Ishikawa (cell line): ENCODE measurements at regions not wholly inside any gene's neighbourhood (a gene's known extent, or its start where the extent isn't known, plus 50 kb on each side); places are given as distances from the start of the nearest gene placed in this dataset.

Source experiments
- CEBPB ChIP-seq: IDR thresholded peaks from 2 replicates; pipeline ENCODE4 v1.6.1; 2012
- CREB1 ChIP-seq: IDR thresholded peaks from 2 replicates; pipeline ENCODE4 v1.6.1; 2012; ENCODE audit warnings: low read depth
- EGR1 ChIP-seq: IDR thresholded peaks from 2 replicates; pipeline ENCODE4 v1.6.1; 2012
- EP300 ChIP-seq: IDR thresholded peaks from 2 replicates; pipeline ENCODE4 v1.6.1; 2012; ENCODE audit warnings: borderline replicate concordance
- FOXM1 ChIP-seq: IDR thresholded peaks from 2 replicates; pipeline ENCODE4 v1.6.1; 2012; ENCODE audit warnings: low read depth, borderline replicate concordance
- NFIC ChIP-seq: IDR thresholded peaks from 2 replicates; pipeline ENCODE4 v1.6.1; 2012
- RAD21 ChIP-seq: IDR thresholded peaks from 2 replicates; pipeline ENCODE4 v1.6.1; 2012; ENCODE audit warnings: low read depth
- TAF1 ChIP-seq: IDR thresholded peaks from 2 replicates; pipeline ENCODE4 v1.6.1; 2012; ENCODE audit warnings: low read depth, mild to moderate bottlenecking
- TCF12 ChIP-seq: IDR thresholded peaks from 2 replicates; pipeline ENCODE4 v1.6.1; 2012; ENCODE audit warnings: low read depth
- TEAD4 ChIP-seq: IDR thresholded peaks from 2 replicates; pipeline ENCODE4 v1.6.1; 2012
- YY1 ChIP-seq: IDR thresholded peaks from 2 replicates; pipeline ENCODE4 v1.6.1; 2012; ENCODE audit warnings: low read depth
- ZBTB7A ChIP-seq: IDR thresholded peaks from 2 replicates; pipeline ENCODE4 v1.6.1; 2012; ENCODE audit warnings: low read depth
- TF ChIP-seq, protein P1 (sequence below): IDR thresholded peaks from 2 replicates; pipeline ENCODE4 v1.6.1; 2012
- TF ChIP-seq, protein P2 (sequence below): IDR thresholded peaks from 2 replicates; pipeline ENCODE4 v1.6.1; 2012
- TF ChIP-seq, protein P3 (sequence below): IDR thresholded peaks from 2 replicates; pipeline ENCODE4 v1.6.1; 2012; ENCODE audit warnings: low read depth, mild to moderate bottlenecking

DNA sequence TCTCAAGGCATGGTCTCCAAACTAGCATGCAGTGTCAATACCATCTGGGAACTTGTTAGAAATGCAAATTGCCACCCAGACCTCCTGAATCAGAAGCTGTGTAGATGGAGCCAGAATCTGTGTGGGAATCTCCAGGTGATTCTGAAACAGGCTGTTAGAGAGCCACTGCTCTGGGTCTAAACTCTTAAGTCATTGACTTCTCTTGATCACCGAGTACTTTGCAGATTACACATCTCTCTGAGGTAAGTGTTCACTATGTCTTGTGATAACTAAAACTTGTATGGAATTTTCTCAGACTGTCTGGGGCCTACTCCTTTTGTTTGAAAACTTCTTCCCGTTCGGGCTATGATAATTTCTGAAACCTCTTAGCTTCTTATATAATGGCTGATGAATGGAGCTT is 315.6 kb downstream of the EDEM1 start:
- no peak for TF ChIP-seq CREB1
- TF ChIP-seq TAF1: no peak
- no peak for TF ChIP-seq YY1
- TF ChIP-seq TCF12: no peak
- no peak for TF ChIP-seq RAD21
- no peak for TF ChIP-seq TEAD4
- no peak for TF ChIP-seq CEBPB
- TF ChIP-seq, protein P1, sequence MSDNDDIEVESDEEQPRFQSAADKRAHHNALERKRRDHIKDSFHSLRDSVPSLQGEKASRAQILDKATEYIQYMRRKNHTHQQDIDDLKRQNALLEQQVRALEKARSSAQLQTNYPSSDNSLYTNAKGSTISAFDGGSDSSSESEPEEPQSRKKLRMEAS: no peak
- TF ChIP-seq, protein P2, sequence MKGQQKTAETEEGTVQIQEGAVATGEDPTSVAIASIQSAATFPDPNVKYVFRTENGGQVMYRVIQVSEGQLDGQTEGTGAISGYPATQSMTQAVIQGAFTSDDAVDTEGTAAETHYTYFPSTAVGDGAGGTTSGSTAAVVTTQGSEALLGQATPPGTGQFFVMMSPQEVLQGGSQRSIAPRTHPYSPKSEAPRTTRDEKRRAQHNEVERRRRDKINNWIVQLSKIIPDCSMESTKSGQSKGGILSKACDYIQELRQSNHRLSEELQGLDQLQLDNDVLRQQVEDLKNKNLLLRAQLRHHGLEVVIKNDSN: no peak
- TF ChIP-seq NFIC: no peak
- TF ChIP-seq EGR1: no peak
- no peak for TF ChIP-seq EP300
- TF ChIP-seq ZBTB7A: no peak
- TF ChIP-seq, protein P3, sequence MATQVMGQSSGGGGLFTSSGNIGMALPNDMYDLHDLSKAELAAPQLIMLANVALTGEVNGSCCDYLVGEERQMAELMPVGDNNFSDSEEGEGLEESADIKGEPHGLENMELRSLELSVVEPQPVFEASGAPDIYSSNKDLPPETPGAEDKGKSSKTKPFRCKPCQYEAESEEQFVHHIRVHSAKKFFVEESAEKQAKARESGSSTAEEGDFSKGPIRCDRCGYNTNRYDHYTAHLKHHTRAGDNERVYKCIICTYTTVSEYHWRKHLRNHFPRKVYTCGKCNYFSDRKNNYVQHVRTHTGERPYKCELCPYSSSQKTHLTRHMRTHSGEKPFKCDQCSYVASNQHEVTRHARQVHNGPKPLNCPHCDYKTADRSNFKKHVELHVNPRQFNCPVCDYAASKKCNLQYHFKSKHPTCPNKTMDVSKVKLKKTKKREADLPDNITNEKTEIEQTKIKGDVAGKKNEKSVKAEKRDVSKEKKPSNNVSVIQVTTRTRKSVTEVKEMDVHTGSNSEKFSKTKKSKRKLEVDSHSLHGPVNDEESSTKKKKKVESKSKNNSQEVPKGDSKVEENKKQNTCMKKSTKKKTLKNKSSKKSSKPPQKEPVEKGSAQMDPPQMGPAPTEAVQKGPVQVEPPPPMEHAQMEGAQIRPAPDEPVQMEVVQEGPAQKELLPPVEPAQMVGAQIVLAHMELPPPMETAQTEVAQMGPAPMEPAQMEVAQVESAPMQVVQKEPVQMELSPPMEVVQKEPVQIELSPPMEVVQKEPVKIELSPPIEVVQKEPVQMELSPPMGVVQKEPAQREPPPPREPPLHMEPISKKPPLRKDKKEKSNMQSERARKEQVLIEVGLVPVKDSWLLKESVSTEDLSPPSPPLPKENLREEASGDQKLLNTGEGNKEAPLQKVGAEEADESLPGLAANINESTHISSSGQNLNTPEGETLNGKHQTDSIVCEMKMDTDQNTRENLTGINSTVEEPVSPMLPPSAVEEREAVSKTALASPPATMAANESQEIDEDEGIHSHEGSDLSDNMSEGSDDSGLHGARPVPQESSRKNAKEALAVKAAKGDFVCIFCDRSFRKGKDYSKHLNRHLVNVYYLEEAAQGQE: no peak
- no peak for TF ChIP-seq FOXM1

DNA sequence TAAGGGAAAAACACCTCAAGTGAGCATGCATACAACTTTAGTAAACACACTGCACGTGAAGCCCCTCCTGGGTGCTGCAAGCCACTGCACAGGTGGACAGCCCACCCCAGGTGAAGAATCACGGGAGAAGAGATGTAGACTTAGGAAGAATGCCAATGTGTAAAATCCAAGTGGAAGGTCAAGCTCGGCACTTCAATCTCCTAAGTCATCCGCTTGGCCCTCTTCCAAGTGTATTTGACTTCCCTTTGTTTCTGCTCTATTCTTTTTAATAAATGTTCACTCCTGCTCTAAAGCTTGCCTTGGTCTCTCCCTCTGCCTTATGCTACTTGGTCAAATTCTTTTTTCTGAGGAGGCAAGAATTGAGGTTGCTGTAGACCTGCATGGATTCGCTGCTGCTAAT is 316.6 kb downstream of the EDEM1 start:
- TF ChIP-seq CREB1 (no peak), FOXM1 (no peak), NFIC (no peak), ZBTB7A (no peak), EP300 (no peak), EGR1 (no peak), RAD21 (no peak), TAF1 (no peak), TCF12 (no peak), YY1 (no peak)
- TF ChIP-seq, protein P1: no peak
- TF ChIP-seq, protein P2: no peak

DNA sequence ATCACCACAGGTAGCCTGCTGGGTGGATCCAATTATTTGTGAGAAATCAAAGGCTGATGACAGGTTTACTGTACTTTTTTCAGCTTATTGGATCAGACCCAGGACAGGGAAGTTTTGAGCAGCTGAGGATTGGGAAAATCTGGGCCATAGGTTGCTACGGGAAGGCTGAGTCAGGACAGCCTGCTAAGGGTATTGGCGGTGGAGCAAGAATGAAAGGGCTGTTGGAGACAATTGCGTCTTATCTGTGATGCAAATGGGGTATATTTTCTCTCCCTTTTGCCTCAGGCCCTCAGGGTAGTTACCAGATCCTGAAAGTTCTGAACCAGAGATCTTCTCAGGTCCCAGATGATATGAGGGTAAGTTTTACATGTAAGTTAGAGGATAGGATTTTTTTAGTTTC is 317.7 kb downstream of the EDEM1 start:
- TF ChIP-seq CREB1 (no peak), EGR1 (no peak), YY1 (no peak), TCF12 (no peak), RAD21 (no peak), CEBPB (no peak), NFIC (no peak), EP300 (no peak), TAF1 (no peak)
- TF ChIP-seq, protein P3: no peak
- TF ChIP-seq, protein P2: no peak
- TF ChIP-seq, protein P1: no peak

DNA sequence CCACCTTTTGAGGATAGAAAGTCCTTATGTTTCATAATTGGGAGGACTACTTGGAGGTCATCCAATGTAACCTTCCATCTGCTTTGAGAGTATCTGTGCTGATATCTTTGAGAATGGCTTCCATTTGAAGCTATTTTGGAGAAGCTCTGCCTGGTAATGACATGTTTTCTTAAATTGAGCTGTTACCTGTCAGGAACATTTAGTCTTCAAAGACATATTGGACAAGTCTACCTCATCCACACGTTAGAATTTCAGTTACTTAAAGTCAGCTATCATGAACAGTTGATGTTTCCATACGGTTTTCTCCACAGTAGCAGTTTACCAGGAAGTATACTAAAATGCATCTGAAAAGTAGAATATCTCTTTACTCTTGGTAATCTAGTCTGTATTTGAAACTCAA is 318.5 kb downstream of the EDEM1 start:
- TF ChIP-seq EP300: no peak
- TF ChIP-seq TEAD4: no peak
- TF ChIP-seq, protein P3: no peak
- TF ChIP-seq, protein P2: no peak
- no peak for TF ChIP-seq EGR1
- no peak for TF ChIP-seq FOXM1
- no peak for TF ChIP-seq NFIC
- TF ChIP-seq TAF1: no peak
- TF ChIP-seq, protein P1: no peak
- no peak for TF ChIP-seq RAD21
- no peak for TF ChIP-seq YY1
- no peak for TF ChIP-seq TCF12
